NOMO-1 treated with dmso at 0.1 percent for 144 hours (cell line): ENCODE measurements at regions not wholly inside any gene's neighbourhood (a gene's known extent, or its start where the extent isn't known, plus 50 kb on each side); places are given as distances from the start of the nearest gene placed in this dataset.
"Not testable (repeated sequence)": the region's sequence is repeated elsewhere in the genome, so short reads cannot be mapped to it uniquely, and the experiment has no call there.

ENCODE experiments used
- DNase-seq: peaks from one replicate; lab custom pipeline; 2025; ENCODE audit not compliant: unreplicated experiment; lab: John Stamatoyannopoulos, UW

DNA sequence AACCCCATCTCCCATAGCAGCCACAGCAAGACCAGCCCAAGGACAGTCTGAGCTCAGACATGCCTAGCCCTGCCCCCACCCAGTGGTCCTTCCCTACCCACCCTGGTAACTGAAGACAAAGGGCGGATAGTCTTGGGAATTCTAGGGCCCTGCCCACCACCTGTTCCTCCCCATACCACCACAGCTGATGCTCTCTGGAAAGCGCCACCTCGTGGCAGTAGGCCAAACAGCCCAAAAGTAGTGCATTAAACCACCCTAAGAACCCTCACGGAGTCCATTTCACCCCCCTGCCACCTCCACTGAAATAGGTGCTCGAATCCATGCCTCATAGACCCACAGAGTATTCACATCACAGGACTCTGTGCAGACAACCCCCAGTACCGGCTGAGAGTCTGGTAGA lies 1021.4 kb downstream of the CDH8 start:
- no peak for DNase-seq

- no peak for DNase-seq
These were observed 1028.5 kb downstream of the CDH8 start for GRCh38 chr16:61007694-61008093.

DNA sequence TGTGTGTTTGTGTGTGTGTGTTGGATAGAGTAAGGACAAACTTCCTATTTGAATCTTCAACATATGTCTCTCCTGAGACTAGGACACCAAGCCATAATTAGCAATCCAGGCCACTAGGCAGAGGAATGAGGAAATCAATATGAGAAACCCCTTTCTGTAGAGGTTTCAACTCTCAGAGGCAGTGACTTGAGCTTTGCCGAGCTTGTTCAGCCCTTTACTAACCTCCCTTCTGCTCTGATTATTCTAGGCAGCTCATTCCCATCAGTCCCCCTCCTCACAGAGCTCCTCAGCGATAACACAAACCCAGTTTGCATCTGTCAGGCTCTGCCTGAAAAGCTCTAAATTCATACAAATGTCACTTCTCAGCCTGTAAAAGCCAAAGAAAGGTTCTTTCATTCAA lies 1030.3 kb downstream of the CDH8 start:
- DNase-seq, result no peak

- no peak for DNase-seq
These were observed 1033.6 kb downstream of the CDH8 start for GRCh38 chr16:61002479-61003204.

DNA sequence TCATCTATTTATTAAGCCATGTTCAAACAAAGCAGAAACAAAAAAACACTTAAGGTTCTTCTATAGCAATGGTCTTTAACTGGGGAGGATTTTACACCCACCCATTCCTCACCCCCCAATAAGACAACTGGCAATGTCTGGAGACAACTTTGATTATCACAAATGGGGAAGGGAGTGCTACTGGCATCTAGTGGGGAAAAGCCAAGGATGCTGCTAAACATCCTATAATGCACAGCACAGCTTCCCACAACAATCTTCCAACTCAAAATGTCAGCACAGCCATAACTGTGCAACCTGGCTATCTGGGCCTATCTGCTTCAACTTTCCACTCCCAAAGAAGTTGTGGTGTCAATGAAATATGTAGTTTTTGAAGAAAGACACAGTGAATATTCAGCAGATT lies 1044.4 kb downstream of the CDH8 start:
- no peak for DNase-seq

DNA sequence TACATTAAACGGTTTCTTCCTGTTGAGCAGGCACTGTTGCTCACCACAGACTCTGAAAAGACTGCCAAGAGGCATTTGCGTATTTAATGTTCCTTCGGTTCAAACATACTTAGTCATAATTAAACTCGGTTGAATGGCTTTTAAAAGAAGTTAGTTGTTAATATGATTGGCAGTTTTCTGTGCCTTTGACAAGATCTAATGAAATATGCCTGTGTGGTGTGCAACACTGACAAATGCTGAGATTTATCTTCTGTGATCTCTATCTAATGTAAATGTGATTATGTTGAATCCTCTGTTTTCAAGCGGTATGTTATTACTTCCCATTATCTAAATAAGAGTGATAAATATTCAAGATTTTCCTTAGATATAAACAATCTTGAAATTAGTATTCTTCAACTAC lies 1046.6 kb downstream of the CDH8 start:
- DNase-seq, result no peak

DNA sequence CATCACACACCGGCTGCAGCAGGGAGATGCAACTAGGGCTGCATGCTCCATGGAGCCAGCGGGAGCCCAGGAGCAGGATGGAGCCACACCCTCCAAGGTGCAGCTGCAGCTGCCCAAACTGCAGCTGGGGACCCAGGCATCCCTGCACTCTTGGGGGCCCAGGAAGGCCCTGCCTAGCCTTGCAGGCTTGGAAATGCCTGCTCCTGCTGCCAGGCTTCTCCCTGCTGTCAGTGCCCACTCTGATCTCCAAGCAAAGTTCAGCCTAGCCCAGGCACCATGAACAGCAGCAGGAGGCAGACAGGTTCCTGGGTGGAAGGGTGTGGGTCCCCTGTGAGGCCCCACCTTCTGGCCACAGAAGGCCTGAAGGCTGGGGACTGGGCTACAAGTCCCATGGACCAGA lies 1057.1 kb downstream of the CDH8 start:
- no peak for DNase-seq

DNA sequence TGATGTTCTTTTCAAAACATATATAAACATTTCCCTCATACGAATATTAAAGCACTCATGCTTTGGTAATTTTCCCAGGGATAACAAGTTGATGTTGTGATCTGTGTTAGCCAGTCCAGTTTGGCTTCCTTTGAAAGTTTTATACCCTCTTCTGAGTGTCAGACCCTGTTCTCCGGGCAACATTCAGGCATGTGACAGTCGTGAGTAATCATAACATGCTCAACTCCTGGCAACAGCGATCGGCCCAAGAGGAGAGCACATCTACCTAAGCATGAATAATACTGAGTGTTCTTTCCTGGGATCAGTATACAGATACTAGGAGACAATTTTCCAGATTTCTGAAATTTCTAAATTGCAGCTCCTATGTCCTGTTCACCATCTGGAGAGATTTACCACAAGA lies 1086.4 kb downstream of the CDH8 start:
- DNase-seq, result no peak

DNA sequence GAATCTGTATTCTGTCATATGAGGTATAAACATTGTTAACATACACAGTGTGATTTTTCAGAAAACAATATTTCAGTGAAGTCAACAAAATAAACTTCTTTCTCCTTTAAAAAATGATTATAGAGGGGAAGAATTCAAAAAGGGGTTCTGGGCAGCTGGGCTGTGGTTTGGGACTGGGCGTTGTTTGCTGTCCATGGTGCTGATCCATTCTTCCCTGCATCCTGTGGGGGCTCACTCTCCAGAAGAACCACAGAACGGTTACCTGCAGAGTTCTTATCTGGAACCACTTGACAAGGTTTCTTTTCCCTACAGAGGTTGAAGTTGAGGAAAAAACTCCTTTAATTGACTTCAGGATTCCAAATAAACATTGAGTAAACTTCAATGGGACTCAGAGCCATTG lies 1091.0 kb downstream of the CDH8 start:
- no peak for DNase-seq

DNA sequence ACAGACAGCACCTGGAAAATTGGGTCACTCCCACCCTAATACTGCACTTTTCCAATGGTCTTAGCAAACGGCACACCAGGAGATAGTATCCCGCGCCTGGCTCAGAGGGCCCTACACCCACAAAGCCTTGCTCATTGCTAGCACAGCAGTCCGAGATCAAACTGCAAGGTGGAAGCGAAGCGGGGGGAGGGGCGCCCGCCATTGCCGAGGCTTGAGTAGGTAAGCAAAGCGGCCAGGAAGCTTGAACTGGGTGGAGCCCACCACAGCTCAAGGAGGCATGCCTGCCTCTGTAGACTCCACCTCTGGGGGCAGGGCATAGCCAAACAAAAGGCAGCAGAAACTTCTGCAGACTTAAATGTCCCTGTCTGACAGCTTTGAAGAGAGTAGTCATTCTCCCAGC lies 1100.0 kb downstream of the CDH8 start:
- DNase-seq, result not testable (repeated sequence)

- no peak for DNase-seq
These were observed 1103.6 kb downstream of the CDH8 start for GRCh38 chr16:60932600-60932999.

- no peak for DNase-seq
These were observed 1105.9 kb downstream of the CDH8 start for GRCh38 chr16:60930291-60930690.

- DNase-seq, result no peak
These were observed 1113.3 kb downstream of the CDH8 start for GRCh38 chr16:60922920-60923319.

GRCh38 chr16:60914334-60914733 lies 1121.9 kb downstream of the CDH8 start:
- no peak for DNase-seq

DNA sequence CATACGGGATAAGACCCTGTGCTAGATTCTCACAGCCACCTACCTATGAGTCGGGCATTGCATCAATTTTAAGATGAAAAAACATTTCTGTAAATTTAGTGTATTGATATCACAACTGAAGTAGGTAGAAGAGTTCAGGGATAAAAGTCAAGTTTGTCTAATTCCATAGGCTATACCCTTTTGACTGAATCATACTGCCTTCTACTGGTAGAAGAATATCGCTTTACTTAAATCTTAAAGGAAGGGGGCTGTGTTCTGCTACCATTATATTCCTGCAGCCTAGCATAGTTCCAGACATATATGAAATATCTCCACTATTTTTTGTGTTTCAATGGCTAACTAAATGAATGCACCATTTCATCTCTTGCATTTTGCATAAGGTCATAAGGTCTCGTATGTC lies 1128.6 kb downstream of the CDH8 start:
- no peak for DNase-seq

DNA sequence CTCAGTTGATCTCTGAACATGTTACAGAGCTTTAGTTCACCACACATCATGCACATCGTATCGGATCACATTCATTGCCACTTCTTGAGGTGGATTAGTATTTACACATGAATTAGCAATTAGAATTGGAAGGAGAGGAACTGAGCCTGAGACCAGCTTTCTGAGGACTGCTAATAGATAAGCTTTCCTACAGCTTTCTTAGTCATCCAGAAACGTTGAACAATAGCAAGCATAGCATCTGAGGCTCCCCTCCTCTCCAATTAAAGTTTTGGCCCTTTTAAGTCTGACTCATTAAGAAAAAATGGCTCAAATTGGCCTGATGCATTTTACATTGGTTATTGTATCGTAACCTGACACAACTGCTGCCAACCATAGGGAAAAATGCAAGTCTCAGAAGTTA lies 1130.4 kb downstream of the CDH8 start:
- DNase-seq, result no peak

- DNase-seq, result no peak
These were observed 1134.1 kb downstream of the CDH8 start for GRCh38 chr16:60902114-60902513.

- no peak for DNase-seq
These were observed 1153.4 kb downstream of the CDH8 start for GRCh38 chr16:60882816-60883215.

DNA sequence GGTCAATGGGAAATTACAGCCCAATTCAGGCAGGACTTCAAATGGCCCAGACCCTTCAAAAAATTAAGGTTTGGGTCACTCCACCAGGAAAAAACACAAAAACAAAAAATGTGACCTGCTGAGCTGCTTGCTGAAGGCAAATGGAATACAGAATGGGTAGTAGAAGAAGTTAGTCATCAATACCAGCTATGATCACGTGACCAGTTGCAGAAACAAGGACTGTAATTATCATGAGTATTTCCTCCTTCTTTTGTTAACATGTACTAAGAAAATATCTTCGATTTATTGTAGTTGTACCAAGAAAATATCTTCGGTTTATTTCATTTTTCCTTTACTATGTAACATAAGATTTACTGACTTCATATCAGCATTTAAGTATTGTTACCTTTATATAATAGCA lies 1183.6 kb downstream of the CDH8 start:
- DNase-seq, result no peak

DNA sequence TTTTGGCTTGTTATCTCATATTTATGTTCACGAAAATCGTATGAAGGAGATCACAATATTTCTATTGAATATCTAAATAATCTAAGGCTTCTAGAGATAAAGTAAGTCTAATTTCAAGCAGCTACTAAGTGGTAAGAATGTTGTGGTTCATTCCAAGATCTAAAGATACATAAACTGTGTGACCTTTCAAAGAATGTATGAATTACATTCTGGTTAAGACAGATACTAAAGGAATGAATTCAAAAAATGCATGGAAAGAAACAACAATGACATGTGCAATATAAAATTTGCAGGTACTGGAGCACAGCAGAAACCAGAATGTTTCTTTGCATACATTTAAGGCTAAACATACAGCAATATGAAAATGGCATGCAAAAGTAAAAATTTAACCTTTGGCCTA lies 1214.6 kb downstream of the CDH8 start:
- no peak for DNase-seq

- no peak for DNase-seq
These were observed 1215.9 kb downstream of the CDH8 start for GRCh38 chr16:60820361-60820760.

GRCh38 chr16:60818465-60818864 lies 1217.8 kb downstream of the CDH8 start:
- no peak for DNase-seq

DNA sequence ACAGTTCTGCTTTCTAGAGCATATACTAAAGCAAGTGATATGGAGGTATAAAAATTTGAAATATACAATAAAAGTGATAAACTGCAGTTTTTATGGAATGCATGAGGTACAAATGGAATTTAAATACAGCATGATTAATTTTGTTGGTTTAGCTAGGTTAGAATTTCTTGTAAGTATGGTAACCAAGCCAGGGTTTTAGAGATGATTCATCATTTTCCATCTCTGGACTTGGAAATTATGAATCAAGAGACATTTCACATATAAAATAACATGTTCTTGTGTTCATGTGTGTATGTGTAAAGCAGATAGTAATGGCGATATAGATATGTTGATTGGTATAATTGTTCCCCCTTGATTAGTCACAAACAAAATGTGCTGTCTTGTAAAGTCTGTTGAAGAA lies 1219.8 kb downstream of the CDH8 start:
- DNase-seq, result no peak
